ENCODE measurements at regions not wholly inside any gene's neighbourhood (a gene's known extent, or its start where the extent isn't known, plus 50 kb on each side); places are given as distances from the start of the nearest gene placed in this dataset.
"Not testable (repeated sequence)": the region's sequence is repeated elsewhere in the genome, so short reads cannot be mapped to it uniquely, and the experiment has no call there.

- ATAC-seq (ENCODE audit: low FRiP score) = no peak
- TF ChIP-seq, protein P1, sequence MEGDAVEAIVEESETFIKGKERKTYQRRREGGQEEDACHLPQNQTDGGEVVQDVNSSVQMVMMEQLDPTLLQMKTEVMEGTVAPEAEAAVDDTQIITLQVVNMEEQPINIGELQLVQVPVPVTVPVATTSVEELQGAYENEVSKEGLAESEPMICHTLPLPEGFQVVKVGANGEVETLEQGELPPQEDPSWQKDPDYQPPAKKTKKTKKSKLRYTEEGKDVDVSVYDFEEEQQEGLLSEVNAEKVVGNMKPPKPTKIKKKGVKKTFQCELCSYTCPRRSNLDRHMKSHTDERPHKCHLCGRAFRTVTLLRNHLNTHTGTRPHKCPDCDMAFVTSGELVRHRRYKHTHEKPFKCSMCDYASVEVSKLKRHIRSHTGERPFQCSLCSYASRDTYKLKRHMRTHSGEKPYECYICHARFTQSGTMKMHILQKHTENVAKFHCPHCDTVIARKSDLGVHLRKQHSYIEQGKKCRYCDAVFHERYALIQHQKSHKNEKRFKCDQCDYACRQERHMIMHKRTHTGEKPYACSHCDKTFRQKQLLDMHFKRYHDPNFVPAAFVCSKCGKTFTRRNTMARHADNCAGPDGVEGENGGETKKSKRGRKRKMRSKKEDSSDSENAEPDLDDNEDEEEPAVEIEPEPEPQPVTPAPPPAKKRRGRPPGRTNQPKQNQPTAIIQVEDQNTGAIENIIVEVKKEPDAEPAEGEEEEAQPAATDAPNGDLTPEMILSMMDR (IDR thresholded peaks at IDR 0.05) = no peak
- DNase-seq (ENCODE audit: low spot score) = no peak
Measured at GRCh38 chr6:15912505-15913400, 216.1 kb upstream of the MYLIP start.

GRCh38 chr6:15911753-15912504 lies 217.0 kb upstream of the MYLIP start:
- ATAC-seq (ENCODE audit: low FRiP score) (no peak), DNase-seq (ENCODE audit: low spot score) (no peak)
- TF ChIP-seq, protein P1 (IDR thresholded peaks at IDR 0.05) = no peak

GRCh38 chr6:15909290-15910070 lies 219.4 kb upstream of the MYLIP start:
- no peak for DNase-seq (ENCODE audit: low spot score)
- no peak for ATAC-seq (ENCODE audit: low FRiP score)
- TF ChIP-seq, protein P1 (IDR thresholded peaks at IDR 0.05) = no peak

DNA sequence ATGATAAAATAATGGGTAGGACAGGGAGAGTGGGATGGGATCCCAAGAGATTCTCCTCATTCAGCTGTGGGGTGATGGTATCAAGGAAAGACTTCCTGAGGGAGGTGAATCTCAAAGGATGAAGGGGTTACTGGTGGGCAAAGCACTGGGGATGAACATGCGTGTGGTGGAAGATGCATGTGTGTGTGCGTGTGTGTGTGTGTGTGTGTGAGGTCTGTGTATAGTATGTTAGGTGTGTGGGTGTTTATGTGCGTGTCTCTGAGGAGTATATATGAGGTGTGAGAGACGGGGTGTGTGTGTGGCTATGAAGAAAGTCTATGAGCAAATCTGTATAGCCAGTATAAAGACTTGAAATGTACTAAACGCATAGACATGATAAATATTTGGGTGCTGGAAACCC lies 220.0 kb upstream of the MYLIP start:
- ATAC-seq (ENCODE audit: low FRiP score) (no peak), DNase-seq (ENCODE audit: low spot score) (no peak)
- TF ChIP-seq, protein P1 (IDR thresholded peaks at IDR 0.05) = no peak

GRCh38 chr6:15907914-15908518 lies 220.9 kb upstream of the MYLIP start:
- DNase-seq (ENCODE audit: low spot score) = no peak
- TF ChIP-seq, protein P1 (IDR thresholded peaks at IDR 0.05) = no peak
- ATAC-seq (ENCODE audit: low FRiP score) = no peak

DNA sequence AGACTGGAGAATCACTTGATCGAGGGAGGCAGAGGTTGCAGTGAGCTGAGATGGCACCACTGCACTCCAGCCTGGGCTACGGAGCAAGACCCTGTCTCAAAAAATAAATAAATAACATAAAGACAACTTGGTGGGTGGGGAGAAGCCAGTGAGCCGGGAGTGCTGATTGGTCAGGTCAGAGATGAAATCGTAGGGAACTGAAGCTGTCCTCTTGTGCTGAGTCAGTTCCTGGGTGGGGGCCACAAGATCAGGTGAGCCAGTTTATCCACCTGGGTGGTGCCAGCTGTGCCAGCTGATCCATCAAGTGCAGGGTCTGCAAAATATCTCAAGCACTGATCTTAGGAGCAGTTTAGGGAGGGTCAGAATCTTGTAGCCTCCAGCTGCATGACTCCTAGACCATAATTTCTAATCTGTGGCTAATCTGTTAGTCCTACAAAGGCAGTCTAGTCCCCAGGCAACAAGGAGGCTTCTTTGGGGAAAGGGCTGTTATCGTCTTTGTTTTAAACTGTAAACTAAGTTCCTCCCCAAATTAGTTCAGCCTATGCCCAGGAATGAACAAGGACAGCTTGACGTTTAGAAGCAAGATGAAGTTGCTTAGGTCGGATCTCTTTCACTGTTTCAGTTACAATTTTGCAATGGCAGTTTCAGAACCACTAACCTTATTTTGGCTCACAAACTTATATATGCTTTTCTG lies 221.5 kb upstream of the MYLIP start:
- not testable (repeated sequence) for ATAC-seq (ENCODE audit: low FRiP score); DNase-seq (ENCODE audit: low spot score)
